ENCODE measurements at regions not wholly inside any gene's neighbourhood (a gene's known extent, or its start where the extent isn't known, plus 50 kb on each side); places are given as distances from the start of the nearest gene placed in this dataset.

GRCh38 chr12:84641940-84642545, 270.6 kb downstream of the SLC6A15 start:
- intact Hi-C loops (cut with DNase I; ENCODE audit: low total_unique reads), result no loop called here
- WGBS, 2 donors, result 42 to 64% methylated on average over 2 of the region's 2 CpGs
- no peaks in the 10 kb centered on the region for H3K36me3 ChIP-seq (ENCODE audit: low read depth, missing control alignments)
- H3K27me3 ChIP-seq, result no peaks in the 10 kb centered on the region
- no peak for DNase-seq
- no peaks in the 10 kb centered on the region for H3K9me3 ChIP-seq
- H3K27ac ChIP-seq, result no peak overlapping the region
- no peak for TF ChIP-seq POLR2A (IDR thresholded peaks at IDR 0.05)
- TF ChIP-seq CTCF (IDR thresholded peaks at IDR 0.05), result no peak
- H3K4me3 ChIP-seq, result no peak overlapping the region
- H3K4me1 ChIP-seq, result no peaks in the 10 kb centered on the region

GRCh38 chr12:84638811-84639368, 273.7 kb downstream of the SLC6A15 start:
- Histone ChIP-seq H3K27ac (no peak overlapping the region), H3K4me3 (no peak overlapping the region), H3K4me1 (no peaks in the 10 kb centered on the region), H3K9me3 (no peaks in the 10 kb centered on the region), H3K36me3 (ENCODE audit: low read depth, missing control alignments) (no peaks in the 10 kb centered on the region), H3K27me3 (no peaks in the 10 kb centered on the region)
- intact Hi-C loops (cut with DNase I; ENCODE audit: low total_unique reads), result no loop called here
- 77 to 83% methylated on average over 2 of the region's 2 CpGs for WGBS, 2 donors
- TF ChIP-seq POLR2A (IDR thresholded peaks at IDR 0.05) (no peak), CTCF (IDR thresholded peaks at IDR 0.05) (no peak)
- no peak for DNase-seq

GRCh38 chr12:84637926-84638325, 274.7 kb downstream of the SLC6A15 start:
- no peak overlapping the region for H3K4me3 ChIP-seq
- H3K36me3 ChIP-seq (ENCODE audit: low read depth, missing control alignments), result no peaks in the 10 kb centered on the region
- H3K9me3 ChIP-seq, result no peaks in the 10 kb centered on the region
- no peak overlapping the region for H3K27ac ChIP-seq
- DNase-seq, result no peak
- H3K27me3 ChIP-seq, result no peaks in the 10 kb centered on the region
- intact Hi-C loops (cut with DNase I; ENCODE audit: low total_unique reads), result no loop called here
- H3K4me1 ChIP-seq, result no peaks in the 10 kb centered on the region
- no peak for TF ChIP-seq CTCF (IDR thresholded peaks at IDR 0.05)
- TF ChIP-seq POLR2A (IDR thresholded peaks at IDR 0.05), result no peak

GRCh38 chr12:84636801-84637290, 275.8 kb downstream of the SLC6A15 start:
- Histone ChIP-seq H3K36me3 (ENCODE audit: low read depth, missing control alignments) (no peaks in the 10 kb centered on the region), H3K9me3 (no peaks in the 10 kb centered on the region), H3K27ac (no peak overlapping the region), H3K27me3 (no peaks in the 10 kb centered on the region), H3K4me1 (no peaks in the 10 kb centered on the region), H3K4me3 (no peak overlapping the region)
- intact Hi-C loops (cut with DNase I; ENCODE audit: low total_unique reads), result no loop called here
- no peak for DNase-seq
- TF ChIP-seq POLR2A (IDR thresholded peaks at IDR 0.05) (no peak), CTCF (IDR thresholded peaks at IDR 0.05) (no peak)

GRCh38 chr12:84634526-84634925, 278.1 kb downstream of the SLC6A15 start:
- no peak for TF ChIP-seq CTCF (IDR thresholded peaks at IDR 0.05)
- TF ChIP-seq POLR2A (IDR thresholded peaks at IDR 0.05), result no peak
- no peaks in the 10 kb centered on the region for H3K9me3 ChIP-seq
- H3K27me3 ChIP-seq, result no peaks in the 10 kb centered on the region
- no peak overlapping the region for H3K27ac ChIP-seq
- DNase-seq, result no peak
- intact Hi-C loops (cut with DNase I; ENCODE audit: low total_unique reads), result no loop called here
- no peaks in the 10 kb centered on the region for H3K36me3 ChIP-seq (ENCODE audit: low read depth, missing control alignments)
- no peak overlapping the region for H3K4me3 ChIP-seq
- WGBS, 2 donors, result 77 to 82% methylated on average over 4 of the region's 4 CpGs
- no peaks in the 10 kb centered on the region for H3K4me1 ChIP-seq
